ENCODE measurements at regions not wholly inside any gene's neighbourhood (a gene's known extent, or its start where the extent isn't known, plus 50 kb on each side); places are given as distances from the start of the nearest gene placed in this dataset.

- intact Hi-C loops (cut with DNase I) = no loop called here
- DNase-seq (ENCODE audit: low spot score) = no peak
These were observed 113.4 kb upstream of the ATP1A1 start for GRCh38 chr1:116259663-116260062.

GRCh38 chr1:116260115-116260514 is 112.9 kb upstream of the ATP1A1 start:
- intact Hi-C loops (cut with DNase I) = no loop called here
- ATAC-seq (no peak), DNase-seq (ENCODE audit: low spot score) (no peak)

More at GRCh38 chr1:116259663-116260062, 113.4 kb upstream of the ATP1A1 start:
- no peak for ATAC-seq

GRCh38 chr1:116260621-116261020 is 112.4 kb upstream of the ATP1A1 start:
- DNase-seq (ENCODE audit: low spot score) (no peak), ATAC-seq (no peak)
- intact Hi-C loops (cut with DNase I) = no loop called here

- intact Hi-C loops (cut with DNase I) = no loop called here
- DNase-seq (ENCODE audit: low spot score) = no peak
- ATAC-seq = no peak
These were observed 111.8 kb upstream of the ATP1A1 start for GRCh38 chr1:116261227-116261626.

- intact Hi-C loops (cut with DNase I) = no loop called here
- ATAC-seq = no peak
- no peak for DNase-seq (ENCODE audit: low spot score)
These were observed 110.6 kb upstream of the ATP1A1 start for GRCh38 chr1:116262207-116262994.

- ATAC-seq = no peak
- no peak for DNase-seq (ENCODE audit: low spot score)
- intact Hi-C loops (cut with DNase I) = no loop called here
These were observed 110.1 kb upstream of the ATP1A1 start for GRCh38 chr1:116262995-116263385.

GRCh38 chr1:116265931-116266863 is 106.8 kb upstream of the ATP1A1 start:
- intact Hi-C loops (cut with DNase I) = no loop called here
- ATAC-seq = no peak
- DNase-seq (ENCODE audit: low spot score) = no peak

GRCh38 chr1:116266864-116267212 is 106.2 kb upstream of the ATP1A1 start:
- intact Hi-C loops (cut with DNase I) = no loop called here
- DNase-seq (ENCODE audit: low spot score) (no peak), ATAC-seq (no peak)

GRCh38 chr1:116268211-116268610 is 104.8 kb upstream of the ATP1A1 start:
- intact Hi-C loops (cut with DNase I) = no loop called here
- no peak for ATAC-seq
- peak; percentile 64 for DNase-seq (ENCODE audit: low spot score)

GRCh38 chr1:116270316-116271057 is 102.6 kb upstream of the ATP1A1 start:
- DNase-seq (ENCODE audit: low spot score) = no peak
- ATAC-seq = no peak
- intact Hi-C loops (cut with DNase I) = no loop called here

- DNase-seq (ENCODE audit: low spot score) (no peak), ATAC-seq (peak; percentile 50)
- intact Hi-C loops (cut with DNase I) = no loop called here
These were observed 99.8 kb upstream of the ATP1A1 start for GRCh38 chr1:116273042-116273783.

- ATAC-seq = no peak
- no peak for DNase-seq (ENCODE audit: low spot score)
- intact Hi-C loops (cut with DNase I) = no loop called here
These were observed 96.5 kb upstream of the ATP1A1 start for GRCh38 chr1:116276532-116276931.

GRCh38 chr1:116277840-116278540 is 95.1 kb upstream of the ATP1A1 start:
- ATAC-seq = no peak
- DNase-seq (ENCODE audit: low spot score) = no peak
- intact Hi-C loops (cut with DNase I) = no loop called here

- DNase-seq (ENCODE audit: low spot score) = no peak
- ATAC-seq = no peak
- intact Hi-C loops (cut with DNase I) = no loop called here
These were observed 94.5 kb upstream of the ATP1A1 start for GRCh38 chr1:116278541-116278866.

GRCh38 chr1:116279715-116280114 is 93.3 kb upstream of the ATP1A1 start:
- ATAC-seq = no peak
- intact Hi-C loops (cut with DNase I) = no loop called here
- DNase-seq (ENCODE audit: low spot score) = no peak

- ATAC-seq (no peak), DNase-seq (ENCODE audit: low spot score) (no peak)
- intact Hi-C loops (cut with DNase I) = loop anchor here (1.0 kb wide), 1 partner anchor 45 kb away; no protein-coding TSS in a partner anchor
These were observed 88.1 kb upstream of the ATP1A1 start for GRCh38 chr1:116284819-116285390.

GRCh38 chr1:116286541-116286971 is 86.5 kb upstream of the ATP1A1 start:
- DNase-seq (ENCODE audit: low spot score) (no peak), ATAC-seq (no peak)
- intact Hi-C loops (cut with DNase I) = no loop called here

Measured in sciatic nerve (tissue), 2 donors.